GM12801 (cell line): ENCODE measurements at regions not wholly inside any gene's neighbourhood (a gene's known extent, or its start where the extent isn't known, plus 50 kb on each side); places are given as distances from the start of the nearest gene placed in this dataset.

Experiments used
- TF ChIP-seq, protein P1 (sequence below): IDR thresholded peaks from one replicate; pipeline ENCODE4 v1.5.1; 2011; ENCODE audit warnings: control low read depth; ENCODE audit not compliant: insufficient read length; ENCODE audit errors: extremely low read depth

DNA sequence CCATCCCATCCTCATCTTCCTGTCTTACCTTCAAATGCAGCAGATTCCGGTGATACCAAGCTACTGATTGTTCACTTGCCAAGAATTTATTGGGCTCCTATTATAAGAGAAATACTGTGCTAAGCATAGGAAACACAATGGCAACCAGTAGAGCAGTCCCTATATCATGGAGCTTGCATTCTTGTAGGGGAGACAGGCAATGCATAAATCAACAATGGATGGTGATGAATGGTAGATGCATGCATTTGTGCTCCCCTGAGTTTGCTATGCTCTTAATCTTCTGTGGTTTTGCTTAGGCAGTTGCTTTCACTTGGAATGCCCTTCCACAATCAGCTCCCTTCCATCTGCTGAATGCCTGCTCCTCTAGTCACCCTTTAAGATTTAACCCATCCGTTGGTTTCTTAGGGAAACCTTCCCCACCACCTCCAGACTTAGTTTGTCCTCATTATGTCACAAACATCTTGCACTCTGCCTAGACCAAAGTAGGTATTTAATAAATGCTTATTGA is 200.2 kb upstream of the TOX3 start:
- TF ChIP-seq, protein P1, sequence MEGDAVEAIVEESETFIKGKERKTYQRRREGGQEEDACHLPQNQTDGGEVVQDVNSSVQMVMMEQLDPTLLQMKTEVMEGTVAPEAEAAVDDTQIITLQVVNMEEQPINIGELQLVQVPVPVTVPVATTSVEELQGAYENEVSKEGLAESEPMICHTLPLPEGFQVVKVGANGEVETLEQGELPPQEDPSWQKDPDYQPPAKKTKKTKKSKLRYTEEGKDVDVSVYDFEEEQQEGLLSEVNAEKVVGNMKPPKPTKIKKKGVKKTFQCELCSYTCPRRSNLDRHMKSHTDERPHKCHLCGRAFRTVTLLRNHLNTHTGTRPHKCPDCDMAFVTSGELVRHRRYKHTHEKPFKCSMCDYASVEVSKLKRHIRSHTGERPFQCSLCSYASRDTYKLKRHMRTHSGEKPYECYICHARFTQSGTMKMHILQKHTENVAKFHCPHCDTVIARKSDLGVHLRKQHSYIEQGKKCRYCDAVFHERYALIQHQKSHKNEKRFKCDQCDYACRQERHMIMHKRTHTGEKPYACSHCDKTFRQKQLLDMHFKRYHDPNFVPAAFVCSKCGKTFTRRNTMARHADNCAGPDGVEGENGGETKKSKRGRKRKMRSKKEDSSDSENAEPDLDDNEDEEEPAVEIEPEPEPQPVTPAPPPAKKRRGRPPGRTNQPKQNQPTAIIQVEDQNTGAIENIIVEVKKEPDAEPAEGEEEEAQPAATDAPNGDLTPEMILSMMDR: no peak

GRCh38 chr16:52743707-52744106 is 196.8 kb upstream of the TOX3 start:
- TF ChIP-seq, protein P1: no peak

GRCh38 chr16:52742608-52743170 is 195.7 kb upstream of the TOX3 start:
- TF ChIP-seq, protein P1: no peak

- TF ChIP-seq, protein P1: no peak
Measured at GRCh38 chr16:52742052-52742451, 195.1 kb upstream of the TOX3 start.

DNA sequence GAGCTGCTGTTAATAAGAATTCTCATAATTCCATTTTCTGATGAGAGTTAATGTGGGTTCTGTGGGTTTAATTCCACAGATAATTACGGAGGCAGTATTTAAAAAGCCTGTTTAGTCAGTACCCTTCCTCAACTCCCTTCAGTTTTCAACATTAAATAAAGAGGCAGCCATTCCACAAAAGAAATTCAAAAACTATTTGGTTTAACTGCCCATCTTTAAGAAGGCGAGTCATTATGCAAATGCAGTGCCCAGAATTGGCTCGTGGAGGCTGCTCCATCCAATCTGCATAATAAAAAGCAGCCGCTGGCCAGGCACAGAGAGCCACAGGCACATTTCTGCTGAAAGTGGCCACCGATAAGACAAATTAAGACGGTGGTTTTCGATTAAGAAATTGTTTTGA is 194.4 kb upstream of the TOX3 start:
- TF ChIP-seq, protein P1: no peak

DNA sequence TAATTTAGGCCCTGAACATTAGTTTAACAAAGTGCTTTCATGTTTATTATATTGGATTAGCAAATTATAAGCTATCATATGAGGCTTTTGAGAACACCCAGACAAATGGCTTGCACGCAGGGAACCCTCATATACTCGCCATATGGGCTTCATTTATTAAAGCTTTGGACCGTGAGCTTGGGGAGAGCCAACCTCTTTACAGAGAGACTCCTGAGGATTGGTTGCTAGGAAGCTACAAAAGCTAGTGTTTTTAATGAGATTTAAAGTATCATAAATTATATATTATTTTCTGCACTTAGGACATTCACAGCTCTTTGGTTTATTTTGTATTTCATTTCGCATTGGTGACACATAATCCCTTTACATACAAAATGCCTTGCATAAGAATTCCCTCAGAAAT is 193.8 kb upstream of the TOX3 start:
- TF ChIP-seq, protein P1: no peak

DNA sequence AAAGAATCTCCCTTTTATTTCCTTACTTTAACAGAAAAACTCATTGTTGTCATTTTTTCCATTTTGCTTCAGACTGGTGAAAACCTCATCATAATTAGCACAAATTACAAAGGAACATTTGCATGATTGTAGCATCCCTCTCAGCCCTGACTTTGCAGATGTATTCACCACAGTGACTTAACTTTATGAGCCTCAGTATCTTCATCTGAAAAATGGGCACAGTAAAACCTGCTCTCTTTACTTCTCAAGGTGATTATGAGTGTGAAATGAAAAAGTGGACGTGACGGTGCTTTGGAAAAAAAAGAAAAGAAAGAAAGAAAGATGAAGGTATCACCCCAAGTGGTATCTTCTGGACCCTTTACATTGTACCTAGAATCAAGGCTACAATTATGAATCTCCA is 193.4 kb upstream of the TOX3 start:
- TF ChIP-seq, protein P1: no peak
